ENCODE measurements at regions not wholly inside any gene's neighbourhood (a gene's known extent, or its start where the extent isn't known, plus 50 kb on each side); places are given as distances from the start of the nearest gene placed in this dataset.

GRCh38 chr18:39841482-39842365, 2113.3 kb upstream of the PIK3C3 start (continued):
- TF ChIP-seq TBP (IDR thresholded peaks at IDR 0.05; ENCODE audit: low read depth, low read length): no peak
- no peak for TF ChIP-seq BCL11A (IDR thresholded peaks at IDR 0.05; ENCODE audit: low read depth in 2 of 2, low read length in 2 of 2)
- no peak for TF ChIP-seq BRCA1 (IDR thresholded peaks at IDR 0.05; ENCODE audit: low read depth, low read length)
- no peak for TF ChIP-seq CTBP2 (IDR thresholded peaks at IDR 0.05; ENCODE audit: borderline replicate concordance, insufficient read depth, insufficient read length, low read length)
- TF ChIP-seq RAD21 (IDR thresholded peaks at IDR 0.05 in 1 of 2, conservative IDR thresholded peaks at IDR 0.05 in 1 of 2; ENCODE audit: low read depth in 2 of 2, low read length in 2 of 2): peak; percentile 78 to 83
- TF ChIP-seq ATF3 (IDR thresholded peaks at IDR 0.05; ENCODE audit: insufficient read depth, low read depth, low read length): no peak
- no peak for TF ChIP-seq FOSL1 (IDR thresholded peaks at IDR 0.05; ENCODE audit: insufficient read depth, low read depth, low read length)
- TF ChIP-seq CHD1 (IDR thresholded peaks at IDR 0.05; ENCODE audit: low read depth, low read length): no peak
- TF ChIP-seq TCF12 (IDR thresholded peaks at IDR 0.05; ENCODE audit: low read depth, low read length): no peak
- no peak for TF ChIP-seq TAF7 (optimal IDR thresholded peaks at IDR 0.05; ENCODE audit: borderline replicate concordance, low read depth, low read length)
- no peak for TF ChIP-seq NRF1 (IDR thresholded peaks at IDR 0.05; ENCODE audit: low read depth, low read length)
- peak; percentile 51; the same call in 1 of the 2 replicates for TF ChIP-seq YY1 (IDR thresholded peaks at IDR 0.05; ENCODE audit: low read depth, low read length)

Data from H1 (cell line).